ENCODE measurements at regions not wholly inside any gene's neighbourhood (a gene's known extent, or its start where the extent isn't known, plus 50 kb on each side); places are given as distances from the start of the nearest gene placed in this dataset.

DNA sequence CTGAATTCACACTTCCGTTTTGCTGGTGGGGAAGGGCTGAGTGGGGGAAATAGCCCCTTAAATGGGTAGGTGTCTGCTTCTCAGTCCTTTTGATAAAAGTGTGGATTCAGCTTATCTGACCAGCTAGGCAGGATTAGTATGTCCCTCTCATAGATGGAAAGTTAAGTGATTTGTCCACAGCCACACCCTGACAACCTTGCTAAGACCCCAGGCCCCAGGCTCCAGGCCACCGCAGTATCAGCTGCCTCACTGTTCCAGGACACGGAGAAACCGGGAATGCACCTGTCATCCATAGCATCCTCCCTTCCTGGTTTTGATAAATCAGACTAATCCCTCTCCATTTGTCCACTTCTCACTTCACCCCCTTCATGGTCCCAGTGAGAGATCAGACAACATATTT lies 197.7 kb downstream of the USP12 start:
- FAIRE-seq (no peak), DNase-seq (ENCODE audit: insufficient read length) (no peak)
- TF ChIP-seq TAF1 (IDR thresholded peaks at IDR 0.05; ENCODE audit: borderline replicate concordance, low read depth, low read length) (no peak), POLR2A (IDR thresholded peaks at IDR 0.05; ENCODE audit: low read depth, low read length) (no peak), POLR2AphosphoS5 (IDR thresholded peaks at IDR 0.05; ENCODE audit: low read depth, low read length) (no peak)

DNA sequence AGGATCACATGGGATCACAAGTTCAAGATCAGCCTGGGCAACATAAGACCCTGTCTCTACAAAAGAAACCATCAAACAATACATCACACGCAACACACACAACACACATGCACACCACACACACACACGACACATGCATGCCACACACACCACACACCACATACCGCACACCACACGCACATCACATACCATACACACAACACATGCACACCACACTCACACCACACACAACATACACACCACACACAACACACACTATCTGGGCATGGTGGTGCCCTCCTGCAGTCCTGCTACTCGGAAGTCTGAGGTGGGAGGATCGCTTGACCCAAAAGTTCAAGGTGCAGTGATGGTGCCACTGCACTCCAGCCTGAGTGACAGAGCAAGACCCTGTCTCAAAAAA lies 198.3 kb downstream of the USP12 start:
- TF ChIP-seq POLR2A (IDR thresholded peaks at IDR 0.05; ENCODE audit: low read depth, low read length) (no peak), POLR2AphosphoS5 (IDR thresholded peaks at IDR 0.05; ENCODE audit: low read depth, low read length) (no peak), TAF1 (IDR thresholded peaks at IDR 0.05; ENCODE audit: borderline replicate concordance, low read depth, low read length) (no peak)
- FAIRE-seq = no peak
- DNase-seq (ENCODE audit: insufficient read length) = no peak

DNA sequence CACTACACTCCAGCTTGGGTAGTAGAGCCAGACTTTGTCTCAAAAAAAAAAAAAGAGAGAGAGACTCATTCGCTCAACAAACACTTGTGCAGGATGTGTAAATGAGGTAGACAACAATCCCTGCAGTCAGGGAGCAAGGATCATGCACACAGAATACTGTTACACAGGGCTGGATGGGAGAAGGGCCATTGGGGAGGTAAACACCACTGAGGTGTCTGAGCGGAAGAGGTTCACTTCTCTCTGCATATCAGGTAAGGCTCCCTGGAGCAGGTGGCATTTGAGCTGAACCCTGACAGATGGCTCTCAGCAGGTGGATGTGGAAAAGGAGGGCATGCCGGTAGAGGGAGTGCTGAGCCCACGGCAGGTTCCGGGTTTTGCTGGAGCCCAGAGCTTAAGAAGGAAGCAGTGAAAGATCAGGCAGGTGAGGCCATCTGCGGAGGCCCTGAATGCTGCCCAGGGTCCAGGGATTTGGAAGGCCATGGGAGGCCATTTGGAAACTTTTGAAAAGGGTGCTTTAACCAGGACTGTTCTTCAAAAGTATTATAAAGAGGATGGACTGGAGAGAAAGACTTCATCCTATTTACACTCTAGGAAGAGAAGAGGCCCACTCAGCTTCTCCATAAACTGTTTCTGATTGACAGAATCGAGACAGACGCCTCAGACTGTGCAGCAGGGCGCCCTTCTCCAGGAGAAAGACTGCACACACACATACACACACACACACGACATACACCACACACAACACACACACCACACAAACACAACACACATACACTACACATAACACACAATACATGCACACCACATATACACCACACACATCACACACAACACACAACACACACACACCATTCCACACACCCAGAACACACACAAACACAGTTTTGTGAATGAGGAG lies 199.4 kb downstream of the USP12 start:
- no peak for TF ChIP-seq POLR2AphosphoS5 (IDR thresholded peaks at IDR 0.05; ENCODE audit: low read depth, low read length)
- TF ChIP-seq TAF1 (IDR thresholded peaks at IDR 0.05; ENCODE audit: borderline replicate concordance, low read depth, low read length) = no peak
- TF ChIP-seq POLR2A (IDR thresholded peaks at IDR 0.05; ENCODE audit: low read depth, low read length) = no peak
- FAIRE-seq (peak; percentile 84), DNase-seq (ENCODE audit: insufficient read length) (no peak)

DNA sequence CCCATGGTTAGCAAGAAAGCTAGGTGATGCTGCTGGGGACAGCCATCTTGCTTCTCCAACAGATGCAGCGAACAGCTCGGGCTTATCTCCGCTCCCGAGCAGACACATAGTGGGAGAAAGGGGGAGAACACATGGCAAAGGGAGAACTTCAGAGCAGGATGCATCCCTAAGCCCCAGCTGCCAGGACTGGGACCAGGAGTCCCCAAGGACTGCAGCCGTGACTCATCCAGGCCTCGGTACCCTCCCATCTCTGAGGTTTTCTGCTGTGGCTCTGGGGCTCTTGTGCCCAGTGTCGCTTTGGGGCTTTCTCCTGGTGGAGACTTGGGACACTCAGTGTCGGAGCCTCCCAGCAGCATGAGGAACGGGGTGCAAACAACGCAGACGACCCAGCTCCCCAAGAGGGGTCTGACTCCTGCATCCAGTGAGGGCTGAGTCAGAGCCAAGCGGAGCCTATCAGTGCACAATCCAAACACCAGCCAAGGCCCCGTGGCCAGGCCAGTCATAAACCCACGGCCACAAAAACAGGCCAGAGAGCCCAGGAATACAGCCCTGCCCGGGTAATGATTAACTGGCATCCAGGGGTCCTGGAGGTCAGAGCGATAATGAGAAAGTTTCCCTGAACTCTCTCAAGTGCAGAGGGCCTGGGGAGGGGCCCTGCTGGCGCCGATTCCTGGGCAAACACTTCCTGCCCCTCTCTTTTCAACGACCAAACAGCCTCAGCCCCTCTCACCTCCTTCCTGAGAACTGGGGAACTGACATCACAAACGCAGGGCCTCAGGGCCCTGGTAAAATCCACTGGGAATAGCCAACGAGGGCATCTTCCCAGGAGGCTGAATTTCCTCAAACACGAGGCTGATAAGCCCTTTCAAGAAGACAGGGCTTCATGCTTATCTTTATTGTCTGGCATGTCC lies 202.9 kb downstream of the USP12 start:
- no peak for FAIRE-seq
- no peak for DNase-seq (ENCODE audit: insufficient read length)
- TF ChIP-seq TAF1 (IDR thresholded peaks at IDR 0.05; ENCODE audit: borderline replicate concordance, low read depth, low read length) (no peak), POLR2AphosphoS5 (IDR thresholded peaks at IDR 0.05; ENCODE audit: low read depth, low read length) (no peak), POLR2A (IDR thresholded peaks at IDR 0.05; ENCODE audit: low read depth, low read length) (no peak)

DNA sequence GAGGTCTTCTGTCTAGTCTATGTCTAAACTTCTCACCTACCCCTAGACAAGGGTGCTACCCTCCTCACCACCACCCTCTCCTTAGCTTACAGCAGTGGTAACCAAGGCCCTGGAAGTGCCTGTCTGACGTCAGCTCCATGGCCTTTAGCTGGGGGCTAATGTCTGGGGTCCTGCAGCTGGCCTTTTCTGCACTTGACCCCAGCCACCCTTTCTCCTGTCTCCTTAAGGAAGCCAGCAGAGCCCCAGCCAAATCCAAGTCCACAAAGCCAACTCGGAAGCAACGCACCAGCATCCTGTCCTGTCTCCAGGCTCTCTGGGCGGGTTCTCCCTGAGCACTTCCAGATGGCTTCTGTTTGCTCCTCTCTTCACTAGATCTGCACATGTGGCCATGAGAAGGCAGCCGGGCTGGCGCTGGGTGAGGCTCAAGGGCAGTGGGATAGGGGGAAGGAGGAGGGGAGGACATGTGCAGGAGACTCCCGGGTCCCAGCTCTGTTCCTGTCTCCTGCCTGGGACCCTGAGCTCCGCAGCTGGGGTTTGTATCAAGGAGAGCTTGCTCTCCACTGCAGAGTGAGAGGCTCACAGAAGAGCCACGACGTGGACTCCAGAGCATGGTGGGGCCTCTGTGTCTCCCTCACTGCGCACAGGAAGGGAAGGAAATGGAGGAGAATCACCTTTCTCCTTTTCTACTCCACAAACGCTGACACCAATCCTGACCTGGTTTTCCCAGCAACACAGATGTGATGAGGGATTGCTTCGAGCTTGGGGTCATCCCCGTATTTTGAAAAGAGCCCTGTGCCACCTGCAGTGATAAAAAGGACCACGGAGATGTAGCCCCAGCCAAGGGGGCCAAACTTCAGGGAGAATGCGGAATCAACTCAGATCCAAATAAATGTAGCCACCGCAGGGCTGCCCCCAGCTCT lies 204.2 kb downstream of the USP12 start:
- TF ChIP-seq TAF1 (IDR thresholded peaks at IDR 0.05; ENCODE audit: borderline replicate concordance, low read depth, low read length) = no peak
- no peak for TF ChIP-seq POLR2A (IDR thresholded peaks at IDR 0.05; ENCODE audit: low read depth, low read length)
- TF ChIP-seq POLR2AphosphoS5 (IDR thresholded peaks at IDR 0.05; ENCODE audit: low read depth, low read length) = no peak

DNA sequence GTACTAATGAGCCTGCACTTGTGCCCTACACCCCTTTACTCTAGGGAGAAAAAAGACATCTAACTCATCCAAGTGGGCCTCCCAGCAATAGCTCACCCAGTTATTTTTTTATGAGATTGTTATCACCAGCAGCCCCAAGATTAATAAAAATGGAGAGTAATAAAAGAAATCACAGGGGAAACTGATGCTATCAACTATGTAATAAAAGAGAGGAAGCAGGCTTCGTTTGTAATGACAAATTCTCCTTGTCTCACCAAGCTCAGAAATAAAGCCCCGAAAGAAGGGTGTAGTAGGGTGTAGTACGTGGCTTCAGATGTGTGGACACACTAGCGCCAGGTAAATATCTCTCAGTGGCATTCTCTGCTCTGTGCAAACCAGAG lies 204.9 kb downstream of the USP12 start:
- no peak for DNase-seq (ENCODE audit: insufficient read length)
- no peak for FAIRE-seq
- TF ChIP-seq TAF1 (IDR thresholded peaks at IDR 0.05; ENCODE audit: borderline replicate concordance, low read depth, low read length) (no peak), POLR2A (IDR thresholded peaks at IDR 0.05; ENCODE audit: low read depth, low read length) (no peak), POLR2AphosphoS5 (IDR thresholded peaks at IDR 0.05; ENCODE audit: low read depth, low read length) (no peak)

More for the DNA sequence above, 204.2 kb downstream of the USP12 start:
- no peak for DNase-seq (ENCODE audit: insufficient read length)
- no peak for FAIRE-seq

DNA sequence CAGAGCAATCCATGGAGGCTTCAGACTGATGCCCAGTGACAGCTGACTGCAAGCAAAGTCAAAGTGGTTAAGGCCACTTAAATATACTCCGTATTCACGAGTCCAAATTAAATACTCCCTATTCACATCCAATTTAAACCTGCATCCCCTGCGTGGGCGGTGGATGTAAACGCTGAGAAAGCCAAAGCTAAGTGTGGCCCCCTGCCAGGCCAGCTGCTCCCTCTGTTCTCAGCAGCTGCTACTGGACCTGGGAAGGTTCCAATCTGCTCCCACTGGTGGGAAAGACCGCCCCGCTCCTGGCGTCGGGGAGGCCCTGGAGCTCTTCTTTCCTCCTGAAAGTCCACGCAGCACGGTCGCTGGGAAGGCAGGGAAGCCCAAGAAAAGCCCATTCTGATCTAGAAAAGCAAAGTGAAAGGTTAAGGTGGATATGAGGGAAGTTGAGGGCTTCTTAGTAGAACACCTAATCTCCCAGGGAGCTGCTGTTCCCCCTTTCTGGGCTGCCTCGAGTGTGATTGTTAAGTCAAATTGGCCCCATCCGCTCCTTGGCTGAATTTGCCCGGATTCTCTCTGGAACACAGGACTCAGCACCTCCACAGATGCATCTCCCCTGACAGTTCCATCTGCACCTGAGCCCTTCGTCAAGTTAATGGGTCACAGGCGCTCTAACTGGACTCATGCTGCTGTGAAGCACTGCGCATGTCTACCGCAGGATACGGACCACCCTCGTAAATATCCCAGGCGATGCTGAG lies 205.5 kb downstream of the USP12 start:
- TF ChIP-seq TAF1 (IDR thresholded peaks at IDR 0.05; ENCODE audit: borderline replicate concordance, low read depth, low read length) = no peak
- no peak for TF ChIP-seq POLR2AphosphoS5 (IDR thresholded peaks at IDR 0.05; ENCODE audit: low read depth, low read length)
- TF ChIP-seq POLR2A (IDR thresholded peaks at IDR 0.05; ENCODE audit: low read depth, low read length) = no peak
- no peak for DNase-seq (ENCODE audit: insufficient read length)
- no peak for FAIRE-seq

DNA sequence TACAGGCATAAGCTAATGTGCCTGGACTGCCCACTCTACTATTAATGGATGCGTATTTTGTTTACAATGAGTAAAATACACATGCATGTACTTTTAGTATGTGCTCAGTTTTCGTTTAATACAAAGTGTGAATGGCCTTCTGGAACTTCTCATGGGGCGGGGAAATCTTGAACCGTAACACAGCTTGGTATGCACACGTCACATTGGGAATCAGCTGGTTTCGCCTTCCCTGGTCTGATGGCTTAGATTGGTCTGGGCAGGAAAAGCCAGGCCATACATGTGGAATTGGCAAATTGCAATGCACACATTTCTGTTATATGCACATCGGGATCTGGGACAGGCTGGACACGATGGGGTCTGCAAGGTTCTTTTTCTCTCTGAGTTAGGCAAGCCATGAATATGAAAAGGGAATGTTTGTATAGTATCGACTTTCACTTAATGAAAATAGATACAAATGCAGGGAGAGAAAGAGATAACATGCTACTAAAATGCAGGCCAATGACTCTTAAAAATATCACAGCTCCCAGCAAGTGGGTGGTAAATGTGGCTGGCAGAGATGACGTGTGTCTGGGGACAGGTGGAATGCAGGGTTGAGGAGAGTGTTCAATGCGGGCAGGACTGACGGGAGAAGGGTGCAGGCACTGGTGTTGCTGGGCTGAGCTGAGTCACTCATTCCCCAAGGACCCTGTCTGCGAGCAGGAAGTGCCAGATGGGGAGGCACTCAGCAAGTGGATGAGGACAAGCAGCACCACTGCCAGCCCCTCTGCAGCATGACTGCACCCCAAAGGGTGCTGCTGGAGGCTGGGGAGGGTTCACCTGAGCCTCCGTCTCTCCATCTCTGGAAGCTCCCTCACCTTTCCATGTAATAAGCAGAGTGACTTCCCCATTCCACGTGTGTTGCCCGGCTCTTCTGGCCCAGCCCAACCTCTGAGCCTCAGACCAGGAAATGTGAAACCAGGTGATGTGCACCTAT lies 204.0 kb upstream of the GPR12 start:
- FAIRE-seq (no peak), DNase-seq (ENCODE audit: insufficient read length) (no peak)
- TF ChIP-seq POLR2AphosphoS5 (IDR thresholded peaks at IDR 0.05; ENCODE audit: low read depth, low read length) = no peak
- TF ChIP-seq TAF1 (IDR thresholded peaks at IDR 0.05; ENCODE audit: borderline replicate concordance, low read depth, low read length) = no peak
- TF ChIP-seq POLR2A (IDR thresholded peaks at IDR 0.05; ENCODE audit: low read depth, low read length) = no peak

DNA sequence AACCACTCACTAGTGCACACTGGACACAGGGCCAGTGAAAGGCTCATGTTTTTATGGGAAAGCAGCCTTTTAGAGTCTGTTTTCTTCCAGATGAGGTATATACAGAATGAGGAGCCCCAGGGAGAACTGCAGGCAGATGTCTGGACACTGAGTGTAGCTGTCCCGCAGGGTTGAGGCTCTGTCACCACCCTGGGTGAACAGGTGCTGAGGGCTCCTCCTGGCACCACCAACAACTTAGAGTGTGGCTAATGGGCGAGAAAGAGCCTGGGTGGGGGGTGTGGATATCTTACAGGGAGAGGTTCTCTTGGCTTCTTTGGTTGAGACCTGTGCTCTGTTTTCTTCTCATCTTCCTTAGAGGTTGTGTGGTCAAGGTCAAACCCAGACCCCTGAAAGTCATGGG lies 202.1 kb upstream of the GPR12 start:
- DNase-seq (ENCODE audit: insufficient read length) = no peak
- FAIRE-seq = no peak
- TF ChIP-seq POLR2A (IDR thresholded peaks at IDR 0.05; ENCODE audit: low read depth, low read length) = no peak
- TF ChIP-seq POLR2AphosphoS5 (IDR thresholded peaks at IDR 0.05; ENCODE audit: low read depth, low read length) = no peak
- TF ChIP-seq TAF1 (IDR thresholded peaks at IDR 0.05; ENCODE audit: borderline replicate concordance, low read depth, low read length) = no peak

All from GM12892 (cell line).